ENCODE measurements at regions not wholly inside any gene's neighbourhood (a gene's known extent, or its start where the extent isn't known, plus 50 kb on each side); places are given as distances from the start of the nearest gene placed in this dataset.
A peak's percentile ranks its signal among the peaks of the same experiment; 100 is the strongest.
"Not testable (repeated sequence)": the region's sequence is repeated elsewhere in the genome, so short reads cannot be mapped to it uniquely, and the experiment has no call there.

- DNase-seq, result peak; percentile 49
These were observed 700.1 kb downstream of the KCNT2 start for GRCh38 chr1:195908121-195908520.

GRCh38 chr1:195903203-195903602, 705.0 kb downstream of the KCNT2 start:
- DNase-seq, result no peak

GRCh38 chr1:195902779-195903178, 705.5 kb downstream of the KCNT2 start:
- no peak for DNase-seq

DNA sequence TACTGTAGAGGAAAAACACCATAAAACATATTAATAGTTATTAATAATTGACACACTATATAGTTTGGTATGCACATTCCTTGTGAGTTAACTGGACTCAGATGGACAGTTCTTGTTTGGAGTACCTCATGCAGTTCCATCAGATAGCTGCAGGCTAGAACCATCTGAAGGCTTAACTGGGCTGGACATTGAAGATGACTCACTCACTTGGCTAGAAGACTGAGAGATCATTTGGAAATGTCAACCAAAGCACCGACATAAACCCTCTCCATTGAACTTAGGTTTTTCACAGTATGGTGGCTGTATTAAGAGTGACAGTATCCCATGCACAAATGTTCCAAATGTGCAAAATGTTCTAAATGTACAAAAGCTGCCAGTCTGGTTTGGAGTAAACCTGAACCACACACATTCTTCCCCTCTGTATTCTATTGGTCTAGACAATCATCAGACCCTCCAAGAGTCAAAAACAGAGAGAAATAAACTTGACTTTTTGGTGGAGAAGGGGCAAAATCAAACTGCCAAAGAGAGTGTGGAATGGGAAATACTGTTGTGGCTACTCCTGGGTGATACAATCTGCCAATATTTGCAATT, 708.4 kb downstream of the KCNT2 start:
- no peak for DNase-seq

DNA sequence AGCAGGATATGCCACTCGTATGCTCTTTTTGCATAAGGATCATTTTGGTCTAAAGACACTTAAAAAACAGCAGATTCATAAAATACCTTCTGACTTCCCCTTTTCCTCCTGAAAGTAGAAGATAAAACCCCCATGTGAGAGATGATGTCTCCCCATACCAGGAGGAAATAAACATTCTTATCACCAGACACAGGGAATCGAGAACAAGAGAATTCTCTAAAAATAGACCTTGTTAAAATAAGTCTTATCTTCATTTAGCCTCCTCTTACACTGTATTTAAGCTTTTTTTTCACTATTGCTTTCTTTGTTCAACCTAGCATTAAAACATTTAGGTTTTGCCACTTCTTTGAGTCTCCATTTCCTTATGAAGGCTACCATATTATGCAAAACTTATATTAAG, 709.3 kb downstream of the KCNT2 start:
- DNase-seq, result peak; percentile 12

- no peak for DNase-seq
These were observed 709.9 kb downstream of the KCNT2 start for GRCh38 chr1:195898373-195898772.

DNA sequence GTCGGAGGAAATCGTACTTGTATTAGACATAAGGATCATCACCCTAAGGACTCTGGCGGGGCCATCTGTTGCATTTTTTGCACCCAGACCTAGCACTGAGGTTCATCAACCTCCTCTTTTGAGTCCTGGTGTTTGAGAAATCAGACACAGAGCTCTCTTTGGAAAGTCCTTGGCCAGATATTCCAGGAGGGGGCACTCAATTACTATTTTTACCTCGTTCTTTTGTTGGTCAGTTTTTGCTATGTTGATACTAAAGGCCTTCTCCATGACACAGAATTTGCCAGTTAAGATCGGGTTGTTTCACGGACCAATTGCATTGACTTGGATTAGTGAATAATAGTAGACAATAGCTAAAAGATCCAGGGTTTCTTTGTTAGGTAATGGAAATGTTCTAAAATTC, 711.2 kb downstream of the KCNT2 start:
- no peak for DNase-seq

DNA sequence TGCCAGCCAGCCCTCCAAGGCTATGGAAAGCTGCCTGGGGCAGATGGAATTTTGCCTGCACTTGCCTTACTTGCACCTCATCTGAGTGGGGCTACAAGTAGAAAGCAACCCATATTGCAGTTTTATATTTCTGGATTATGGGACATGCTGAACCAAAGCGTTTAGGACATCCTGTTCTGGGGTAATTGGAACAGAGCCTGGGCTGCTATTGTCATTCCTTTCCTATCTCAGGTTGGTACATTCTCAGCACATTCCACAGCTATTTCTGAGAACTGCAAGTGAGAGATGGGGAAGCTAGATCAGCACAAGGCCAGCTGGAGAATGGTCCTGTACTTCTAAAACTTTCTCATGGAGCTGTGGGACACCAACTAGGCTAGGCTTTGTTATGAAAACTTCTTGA, 713.8 kb downstream of the KCNT2 start:
- DNase-seq, result no peak

- no peak for DNase-seq
These were observed 722.2 kb downstream of the KCNT2 start for GRCh38 chr1:195886000-195886399.

GRCh38 chr1:195878478-195878877, 729.8 kb downstream of the KCNT2 start:
- DNase-seq, result no peak

- DNase-seq, result no peak
These were observed 731.4 kb downstream of the KCNT2 start for GRCh38 chr1:195876792-195877191.

- no peak for DNase-seq
These were observed 735.9 kb downstream of the KCNT2 start for GRCh38 chr1:195872376-195872775.

- no peak for DNase-seq
These were observed 740.6 kb downstream of the KCNT2 start for GRCh38 chr1:195867638-195868037.

DNA sequence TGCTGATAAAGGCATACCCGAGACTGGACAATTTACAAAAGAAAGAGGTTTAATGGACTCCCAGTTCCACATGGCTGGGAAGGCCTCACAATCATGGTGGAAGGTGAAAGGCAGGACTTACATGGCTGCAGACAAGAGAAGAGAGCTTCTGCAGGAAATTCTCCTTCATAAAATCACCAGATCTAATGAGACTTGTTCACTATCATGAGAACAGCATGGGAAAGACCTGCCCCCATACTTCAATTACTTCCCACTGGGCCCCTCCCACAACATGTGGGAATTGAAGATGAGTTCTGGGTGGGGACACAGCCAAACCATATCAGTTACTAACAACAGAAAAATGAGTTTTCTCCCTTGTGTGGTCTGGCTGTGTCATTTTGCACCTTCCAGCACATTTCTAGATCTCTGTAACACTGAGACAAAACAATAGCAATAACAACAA, 741.4 kb downstream of the KCNT2 start:
- DNase-seq, result no peak

DNA sequence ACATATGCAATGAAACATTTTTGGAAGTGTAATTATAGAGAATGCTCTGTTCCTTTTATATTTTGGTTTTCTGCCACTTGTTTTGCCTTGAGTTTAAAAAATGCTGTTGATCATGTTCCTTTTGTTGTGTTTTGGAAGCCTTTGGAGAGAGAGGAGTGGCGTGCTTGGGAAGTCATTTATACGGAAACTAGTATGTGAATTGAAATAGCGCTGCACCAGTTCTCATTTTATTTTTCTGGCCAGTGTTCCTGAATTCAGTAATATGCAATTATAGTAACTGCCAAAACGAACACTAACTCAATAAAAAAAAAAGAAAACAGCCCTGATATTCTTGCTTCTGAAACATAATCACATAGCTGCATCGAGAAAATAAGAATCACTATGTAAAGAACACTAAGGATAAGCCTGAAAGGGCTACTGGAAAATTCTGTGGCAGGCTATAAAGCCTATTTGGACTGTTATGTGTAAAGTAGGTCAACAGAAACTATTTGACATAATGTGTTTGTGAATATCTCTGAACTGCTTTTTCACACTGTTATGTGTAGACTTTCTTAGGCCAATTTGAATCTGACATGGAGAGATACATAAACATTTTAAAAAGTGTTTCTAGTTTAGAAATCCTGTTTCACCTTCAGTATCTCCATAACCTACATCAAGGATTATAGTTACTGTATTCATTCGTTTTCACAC, 742.0 kb downstream of the KCNT2 start:
- DNase-seq, result no peak

GRCh38 chr1:195851804-195852203, 756.4 kb downstream of the KCNT2 start:
- no peak for DNase-seq

DNA sequence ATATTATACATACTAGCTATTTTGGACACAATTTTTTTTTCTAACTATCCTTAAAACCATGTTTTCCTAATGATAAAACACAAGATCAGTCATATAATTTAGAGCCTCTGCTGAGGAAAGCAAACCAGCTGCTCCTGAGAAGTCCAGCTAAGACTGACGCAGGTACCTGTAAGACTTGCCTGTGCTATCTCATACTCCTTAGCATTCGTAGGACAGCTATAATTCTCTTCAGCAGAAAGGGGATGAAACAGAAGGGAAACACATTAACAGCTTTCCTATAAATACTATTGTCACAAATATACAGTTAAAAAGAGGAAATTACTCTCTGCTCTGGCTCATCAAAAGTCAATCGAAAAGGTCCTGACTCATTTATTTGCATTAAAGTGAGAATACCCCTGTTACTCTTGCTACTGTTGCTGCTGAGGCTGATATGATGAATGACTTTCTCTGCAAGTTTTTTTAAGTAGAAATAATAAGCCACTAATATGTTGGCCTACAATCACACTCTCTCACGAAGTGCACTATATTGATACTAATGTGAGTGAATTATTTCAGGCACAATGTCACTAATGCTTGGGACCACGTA, 757.1 kb downstream of the KCNT2 start:
- peak; percentile 1 for DNase-seq

- no peak for DNase-seq
These were observed 759.1 kb downstream of the KCNT2 start for GRCh38 chr1:195849180-195849579.

- not testable (repeated sequence) for DNase-seq
These were observed 760.0 kb downstream of the KCNT2 start for GRCh38 chr1:195847957-195848875.

GRCh38 chr1:195831789-195832188, 776.5 kb downstream of the KCNT2 start:
- no peak for DNase-seq

DNA sequence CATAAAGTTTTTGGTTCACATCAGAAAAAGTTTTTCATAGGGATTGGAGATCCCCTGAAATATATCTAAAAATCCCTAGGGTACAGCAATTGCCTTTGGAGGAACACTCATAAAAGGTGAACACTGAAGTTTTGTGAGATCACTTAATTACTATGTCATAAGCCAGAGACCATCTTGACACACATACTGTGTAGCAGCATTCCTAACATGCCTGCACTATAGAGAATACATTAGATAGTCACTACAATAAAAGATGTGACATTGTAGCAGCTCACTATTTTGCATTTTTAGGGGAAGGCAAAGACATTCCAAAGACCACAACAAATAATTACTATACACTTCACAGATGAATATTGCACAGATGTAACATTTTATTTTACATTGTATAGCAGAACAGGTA, 779.9 kb downstream of the KCNT2 start:
- DNase-seq, result no peak

DNA sequence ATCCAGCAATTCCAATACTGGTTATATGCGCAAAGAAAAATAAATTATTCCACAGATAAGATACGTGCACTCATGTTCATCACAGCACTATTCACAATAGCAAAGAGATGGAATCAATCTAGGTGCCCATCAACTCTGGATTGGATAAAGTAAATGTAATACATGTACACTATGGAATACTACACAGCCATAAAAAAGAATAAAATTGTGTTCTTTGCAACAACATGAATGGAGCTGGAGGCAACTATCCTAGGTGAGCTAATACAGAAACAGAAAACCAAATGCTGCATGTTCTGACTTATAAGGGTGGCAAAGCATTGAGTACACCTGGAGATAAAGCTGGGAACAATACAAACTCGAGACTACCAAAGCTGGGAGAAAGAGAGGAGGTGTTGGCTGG, 787.3 kb downstream of the KCNT2 start:
- DNase-seq, result no peak

- no peak for DNase-seq
These were observed 802.2 kb downstream of the KCNT2 start for GRCh38 chr1:195806060-195806459.
